RPMI8226 (cell line): ENCODE measurements at regions not wholly inside any gene's neighbourhood (a gene's known extent, or its start where the extent isn't known, plus 50 kb on each side); places are given as distances from the start of the nearest gene placed in this dataset.

ENCODE experiments used
- DNase-seq: peaks from one replicate; pipeline ENCODE4 v3.0.0-alpha.2; 2015

GRCh38 chr10:111756217-111757061 is 427.1 kb downstream of the GPAM start:
- peak; percentile 26 for DNase-seq

GRCh38 chr10:111758593-111758992 is 425.0 kb downstream of the GPAM start:
- no peak for DNase-seq

- DNase-seq, result no peak
These were observed 421.5 kb downstream of the GPAM start for GRCh38 chr10:111762114-111762513.

GRCh38 chr10:111765216-111765615 is 418.3 kb downstream of the GPAM start:
- no peak for DNase-seq

- DNase-seq, result no peak
These were observed 417.1 kb downstream of the GPAM start for GRCh38 chr10:111766464-111766863.

- no peak for DNase-seq
These were observed 415.9 kb downstream of the GPAM start for GRCh38 chr10:111767661-111768060.

- DNase-seq, result no peak
These were observed 409.6 kb downstream of the GPAM start for GRCh38 chr10:111773950-111774349.

GRCh38 chr10:111774486-111774885 is 409.1 kb downstream of the GPAM start:
- DNase-seq, result no peak

- DNase-seq, result no peak
These were observed 399.1 kb downstream of the GPAM start for GRCh38 chr10:111784436-111784835.

- DNase-seq, result no peak
These were observed 398.6 kb downstream of the GPAM start for GRCh38 chr10:111784946-111785465.

GRCh38 chr10:111785921-111786320 is 397.6 kb downstream of the GPAM start:
- no peak for DNase-seq

- DNase-seq, result no peak
These were observed 393.7 kb downstream of the GPAM start for GRCh38 chr10:111789821-111790220.

GRCh38 chr10:111801841-111802240 is 381.7 kb downstream of the GPAM start:
- DNase-seq, result no peak

- no peak for DNase-seq
These were observed 378.8 kb downstream of the GPAM start for GRCh38 chr10:111804781-111805180.

- DNase-seq, result no peak
These were observed 372.0 kb downstream of the GPAM start for GRCh38 chr10:111811517-111811916.

GRCh38 chr10:111820471-111820870 is 363.1 kb downstream of the GPAM start:
- DNase-seq, result no peak

GRCh38 chr10:111821871-111822270 is 361.7 kb downstream of the GPAM start:
- no peak for DNase-seq

- DNase-seq, result no peak
These were observed 360.9 kb downstream of the GPAM start for GRCh38 chr10:111822661-111823060.

GRCh38 chr10:111824128-111824527 is 359.4 kb downstream of the GPAM start:
- no peak for DNase-seq

- DNase-seq, result no peak
These were observed 353.2 kb downstream of the GPAM start for GRCh38 chr10:111830359-111830758.

- DNase-seq, result no peak
These were observed 352.5 kb downstream of the GPAM start for GRCh38 chr10:111831058-111831457.

GRCh38 chr10:111833251-111833650 is 350.3 kb downstream of the GPAM start:
- DNase-seq, result no peak

GRCh38 chr10:111835574-111835973 is 348.0 kb downstream of the GPAM start:
- no peak for DNase-seq

GRCh38 chr10:111836064-111836463 is 347.5 kb downstream of the GPAM start:
- DNase-seq, result no peak

- no peak for DNase-seq
These were observed 347.0 kb downstream of the GPAM start for GRCh38 chr10:111836571-111836970.
